ENCODE measurements at regions not wholly inside any gene's neighbourhood (a gene's known extent, or its start where the extent isn't known, plus 50 kb on each side); places are given as distances from the start of the nearest gene placed in this dataset.

DNA sequence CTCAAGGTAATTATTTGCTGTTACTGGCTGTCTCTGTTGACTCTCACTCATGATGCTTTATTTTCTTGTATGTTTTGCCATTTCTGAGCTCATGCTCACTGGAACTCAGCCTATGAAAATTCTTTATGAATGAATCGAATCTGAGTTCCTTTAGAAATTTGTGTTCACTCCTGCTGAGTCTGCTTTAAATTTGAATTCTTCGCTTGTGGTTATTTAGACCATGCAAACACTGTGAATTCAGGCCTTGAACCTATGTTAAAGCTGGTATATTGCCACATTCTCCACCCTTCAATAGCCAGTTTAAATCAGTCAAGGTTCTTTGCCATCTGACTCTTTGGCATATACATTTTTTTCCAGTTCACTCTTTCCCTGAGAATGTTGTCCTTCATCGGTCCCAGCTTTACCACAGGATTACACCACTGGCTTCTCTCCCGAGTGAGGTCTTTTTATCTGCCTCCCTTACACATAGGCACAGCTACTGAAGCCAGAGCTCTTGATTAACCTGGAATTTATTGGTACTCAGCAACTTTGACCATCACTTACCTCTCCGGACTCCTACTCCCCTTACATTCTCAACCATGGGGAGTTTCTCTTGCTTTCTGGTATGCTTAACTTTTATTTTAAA lies 400.6 kb downstream of the VPS13C start (continued):
- TF ChIP-seq, protein P1, sequence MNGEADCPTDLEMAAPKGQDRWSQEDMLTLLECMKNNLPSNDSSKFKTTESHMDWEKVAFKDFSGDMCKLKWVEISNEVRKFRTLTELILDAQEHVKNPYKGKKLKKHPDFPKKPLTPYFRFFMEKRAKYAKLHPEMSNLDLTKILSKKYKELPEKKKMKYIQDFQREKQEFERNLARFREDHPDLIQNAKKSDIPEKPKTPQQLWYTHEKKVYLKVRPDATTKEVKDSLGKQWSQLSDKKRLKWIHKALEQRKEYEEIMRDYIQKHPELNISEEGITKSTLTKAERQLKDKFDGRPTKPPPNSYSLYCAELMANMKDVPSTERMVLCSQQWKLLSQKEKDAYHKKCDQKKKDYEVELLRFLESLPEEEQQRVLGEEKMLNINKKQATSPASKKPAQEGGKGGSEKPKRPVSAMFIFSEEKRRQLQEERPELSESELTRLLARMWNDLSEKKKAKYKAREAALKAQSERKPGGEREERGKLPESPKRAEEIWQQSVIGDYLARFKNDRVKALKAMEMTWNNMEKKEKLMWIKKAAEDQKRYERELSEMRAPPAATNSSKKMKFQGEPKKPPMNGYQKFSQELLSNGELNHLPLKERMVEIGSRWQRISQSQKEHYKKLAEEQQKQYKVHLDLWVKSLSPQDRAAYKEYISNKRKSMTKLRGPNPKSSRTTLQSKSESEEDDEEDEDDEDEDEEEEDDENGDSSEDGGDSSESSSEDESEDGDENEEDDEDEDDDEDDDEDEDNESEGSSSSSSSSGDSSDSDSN (IDR thresholded peaks at IDR 0.05; ENCODE audit: borderline replicate concordance in 1 of 2, low read depth in 2 of 2, low read length in 2 of 2) = no peak
- TF ChIP-seq, protein P2, sequence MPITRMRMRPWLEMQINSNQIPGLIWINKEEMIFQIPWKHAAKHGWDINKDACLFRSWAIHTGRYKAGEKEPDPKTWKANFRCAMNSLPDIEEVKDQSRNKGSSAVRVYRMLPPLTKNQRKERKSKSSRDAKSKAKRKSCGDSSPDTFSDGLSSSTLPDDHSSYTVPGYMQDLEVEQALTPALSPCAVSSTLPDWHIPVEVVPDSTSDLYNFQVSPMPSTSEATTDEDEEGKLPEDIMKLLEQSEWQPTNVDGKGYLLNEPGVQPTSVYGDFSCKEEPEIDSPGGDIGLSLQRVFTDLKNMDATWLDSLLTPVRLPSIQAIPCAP (CRISPR knock-in tag; IDR thresholded peaks at IDR 0.05; ENCODE audit: borderline replicate concordance) = no peak
- no peak for TF ChIP-seq TOE1 (IDR thresholded peaks at IDR 0.05; ENCODE audit: borderline replicate concordance)
- no peak for TF ChIP-seq TOE1 (CRISPR knock-in tag; IDR thresholded peaks at IDR 0.05; ENCODE audit: borderline replicate concordance, low read depth)
- no peak for TF ChIP-seq CBX8 (IDR thresholded peaks at IDR 0.05; ENCODE audit: borderline replicate concordance, extremely low read depth, low read depth, low read length, poor library complexity, severe bottlenecking)
- no peak for TF ChIP-seq ZNF408 (CRISPR knock-in tag; IDR thresholded peaks at IDR 0.05; ENCODE audit: low read depth)
- no peak for TF ChIP-seq TARDBP (IDR thresholded peaks at IDR 0.05)
- TF ChIP-seq DNMT1 (IDR thresholded peaks at IDR 0.05) = no peak
- no peak for TF ChIP-seq TCF7L2 (IDR thresholded peaks at IDR 0.05; ENCODE audit: low read depth, low read length)

Data from K562 (cell line).